SHP77 (cell line): ENCODE measurements at regions not wholly inside any gene's neighbourhood (a gene's known extent, or its start where the extent isn't known, plus 50 kb on each side); places are given as distances from the start of the nearest gene placed in this dataset.
"Not testable (repeated sequence)": the region's sequence is repeated elsewhere in the genome, so short reads cannot be mapped to it uniquely, and the experiment has no call there.

Experiments used
- DNase-seq, 2 experiments: peaks; one replicate each; lab custom pipeline; 2025; lab: John Stamatoyannopoulos, UW

DNA sequence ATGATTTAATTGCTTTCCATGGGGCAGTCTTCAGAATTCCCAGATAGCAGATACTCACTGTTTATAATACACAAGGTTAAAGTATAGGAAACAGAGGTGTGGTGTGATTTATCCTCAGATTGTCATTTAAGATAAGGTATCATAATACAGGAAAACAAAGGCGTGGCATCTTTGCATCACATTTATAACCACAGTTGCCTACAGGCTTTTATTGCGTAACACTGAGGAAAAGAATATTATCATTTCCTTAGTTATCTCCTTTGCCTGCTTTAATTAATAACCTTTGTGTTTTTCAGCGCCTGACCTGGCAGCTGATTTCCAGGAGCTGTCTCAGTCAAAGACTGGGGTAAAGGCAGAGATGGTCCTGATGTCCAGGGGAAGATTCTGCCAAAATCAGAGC lies 68.8 kb downstream of the SSX7 start:
- no peak for DNase-seq

DNA sequence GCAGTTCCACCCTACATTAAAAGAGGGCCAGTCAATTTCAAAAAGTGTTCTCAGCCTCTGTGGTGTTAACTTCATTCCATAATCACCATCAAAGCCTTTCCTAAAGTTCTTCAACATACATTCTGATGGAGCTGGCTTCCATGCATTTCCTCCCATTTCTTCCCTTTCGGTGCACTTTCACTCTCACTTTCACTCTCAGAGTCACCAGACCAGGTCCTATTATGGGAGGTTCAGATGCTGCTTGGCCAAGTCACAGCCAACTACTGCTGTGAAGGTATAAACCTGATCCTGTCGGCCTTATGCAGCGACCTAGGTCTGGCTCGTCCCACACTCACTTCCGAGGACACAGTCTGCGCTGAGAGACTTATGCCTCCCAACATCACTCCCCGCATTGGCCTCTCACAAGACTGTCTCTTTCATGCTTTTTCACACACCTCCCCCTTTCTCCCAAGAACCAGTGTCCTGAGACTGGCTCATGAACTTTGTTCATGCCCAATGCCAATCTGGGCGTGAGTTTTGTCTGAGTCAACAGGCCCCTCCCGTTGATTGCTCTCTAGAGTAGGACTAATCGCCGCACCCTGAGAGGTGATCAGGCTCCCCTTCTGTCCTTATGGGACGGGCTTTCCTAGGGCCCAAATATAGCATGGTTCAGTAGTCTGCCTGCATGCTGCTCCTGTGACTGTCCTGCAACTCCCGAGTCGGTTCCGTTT lies 60.8 kb upstream of the XAGE1B start:
- no peak for DNase-seq

DNA sequence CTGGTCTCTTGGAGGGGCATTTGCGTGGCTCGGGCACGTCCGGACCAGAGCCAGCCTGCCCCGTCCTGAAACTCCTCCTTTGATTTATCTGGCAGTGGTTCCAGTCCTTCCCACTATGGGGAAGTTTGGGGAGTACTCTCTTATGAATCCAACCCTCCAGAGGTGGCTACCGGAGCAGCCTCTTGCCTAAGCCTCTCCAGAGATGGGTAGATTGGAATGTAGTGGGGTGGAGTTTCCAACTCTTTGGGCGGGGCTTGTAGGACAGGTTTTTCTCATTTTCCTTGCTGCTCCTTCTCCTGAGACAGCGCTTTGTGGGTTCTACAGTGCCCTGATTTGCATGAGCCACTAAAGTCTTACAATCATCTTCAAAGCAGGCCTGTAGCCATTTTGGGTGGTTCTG lies 60.1 kb upstream of the XAGE1B start:
- no peak for DNase-seq

DNA sequence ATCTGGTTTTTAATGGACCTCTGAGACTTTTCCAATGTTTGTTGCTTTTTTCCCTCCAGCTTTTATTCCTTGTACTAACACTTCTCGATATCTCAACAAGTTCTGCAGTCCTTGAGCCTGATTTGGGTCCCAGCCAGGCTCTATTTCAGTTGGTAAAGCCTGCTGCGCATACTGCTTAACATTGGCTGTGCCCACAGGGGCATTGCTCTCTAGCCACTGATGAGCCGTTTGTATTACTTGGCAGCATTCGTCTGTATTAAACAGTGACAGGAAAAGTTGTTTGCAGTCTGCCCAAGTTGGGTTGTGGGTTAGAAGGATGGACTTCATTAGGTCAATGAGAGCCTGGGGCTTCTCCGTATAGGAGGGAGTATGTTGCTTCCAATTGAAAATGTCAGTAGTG lies 59.6 kb upstream of the XAGE1B start:
- DNase-seq = no peak

DNA sequence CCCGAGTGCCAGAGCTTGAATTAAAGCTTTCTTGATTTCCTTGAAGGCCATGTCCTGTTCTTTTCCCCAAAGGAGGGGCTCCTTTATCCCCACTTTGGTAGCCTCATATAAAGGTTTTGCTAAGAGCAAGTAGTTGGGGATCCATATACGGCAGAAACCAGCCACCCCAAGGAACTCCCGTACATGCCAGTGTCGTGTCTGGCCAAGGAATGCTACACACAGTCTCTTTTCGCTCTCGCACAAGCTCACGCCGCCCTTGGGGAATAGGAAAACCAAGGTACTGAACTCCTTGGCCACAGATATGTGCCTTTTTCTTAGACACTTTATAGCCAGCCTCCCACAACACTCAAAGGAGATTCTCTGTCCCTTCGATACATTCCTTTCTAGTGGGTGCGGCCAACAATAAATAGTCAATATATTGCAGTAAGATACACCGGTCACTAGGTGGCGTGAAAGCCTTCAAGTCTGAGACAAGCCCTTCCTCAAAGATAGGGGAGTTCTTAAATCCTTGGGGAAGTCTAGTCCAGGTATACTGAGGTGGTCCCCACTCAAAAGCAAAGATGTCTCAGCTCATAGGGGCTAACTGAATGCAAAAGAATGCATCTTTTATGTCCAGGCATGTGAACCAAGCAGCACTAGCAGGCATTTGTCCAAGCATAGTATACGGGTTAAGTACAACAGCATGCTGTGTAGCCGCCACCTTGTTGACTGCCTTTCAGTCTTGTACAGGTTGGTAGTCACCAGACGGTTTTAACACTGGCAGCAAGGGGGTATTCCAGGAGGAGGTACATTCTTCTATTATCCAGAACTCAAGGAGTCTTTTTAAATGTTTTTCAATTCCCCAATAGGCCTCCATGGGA lies 57.8 kb upstream of the XAGE1B start:
- DNase-seq = peak; percentile 85 to 94

DNA sequence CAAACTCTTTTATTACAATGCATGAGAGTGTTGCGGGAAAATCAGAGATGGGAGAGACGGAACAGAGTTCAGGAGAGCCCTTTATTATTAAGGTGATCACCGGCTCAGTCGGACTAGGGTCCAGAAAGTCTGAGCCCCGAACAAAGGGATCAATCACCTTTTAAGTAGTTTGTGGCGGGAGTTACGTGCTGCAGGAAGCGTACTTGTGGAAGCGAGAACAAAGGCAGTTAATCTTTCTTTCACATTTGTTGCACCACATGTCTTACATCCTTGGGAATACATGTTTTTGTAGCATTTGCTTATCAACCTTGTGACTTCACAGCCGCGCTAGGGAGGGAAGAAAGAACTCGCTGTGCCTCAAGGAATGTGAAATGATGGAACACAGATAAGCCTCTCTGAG lies 51.3 kb upstream of the XAGE1B start:
- DNase-seq = not testable (repeated sequence)
